ENCODE measurements at regions not wholly inside any gene's neighbourhood (a gene's known extent, or its start where the extent isn't known, plus 50 kb on each side); places are given as distances from the start of the nearest gene placed in this dataset.

GRCh38 chr12:24229031-24229700, 279.7 kb upstream of the SOX5 start:
- DNase-seq (ENCODE audit: low read depth in 2 of 2): peak in 1 of 2 donors; percentile 39

DNA sequence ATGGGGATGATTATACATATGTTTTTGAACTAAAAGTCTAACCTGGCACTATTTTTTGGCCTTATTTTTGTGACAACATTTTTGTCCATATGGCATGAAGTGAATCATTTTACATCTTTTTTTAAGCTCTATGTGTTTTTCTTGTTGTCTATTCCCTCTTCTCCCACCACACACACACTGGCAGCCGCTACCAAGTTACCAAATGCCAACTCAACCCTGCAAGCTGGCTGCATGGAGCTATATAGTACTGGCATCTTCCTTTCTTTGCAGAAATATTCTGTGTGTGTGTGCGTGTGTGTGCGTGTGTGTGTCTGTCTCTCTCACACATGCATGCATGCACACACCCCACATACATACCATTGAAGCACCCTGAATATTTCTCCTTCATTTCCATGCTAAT, 278.9 kb upstream of the SOX5 start:
- DNase-seq (ENCODE audit: low read depth in 2 of 2): no peak

GRCh38 chr12:24227551-24227950, 278.1 kb upstream of the SOX5 start:
- no peak for DNase-seq (ENCODE audit: low read depth in 2 of 2)

- peak; percentile 57 to 71 for DNase-seq (ENCODE audit: low read depth in 2 of 2)
Observed at GRCh38 chr12:24226745-24227350, 277.4 kb upstream of the SOX5 start.

DNA sequence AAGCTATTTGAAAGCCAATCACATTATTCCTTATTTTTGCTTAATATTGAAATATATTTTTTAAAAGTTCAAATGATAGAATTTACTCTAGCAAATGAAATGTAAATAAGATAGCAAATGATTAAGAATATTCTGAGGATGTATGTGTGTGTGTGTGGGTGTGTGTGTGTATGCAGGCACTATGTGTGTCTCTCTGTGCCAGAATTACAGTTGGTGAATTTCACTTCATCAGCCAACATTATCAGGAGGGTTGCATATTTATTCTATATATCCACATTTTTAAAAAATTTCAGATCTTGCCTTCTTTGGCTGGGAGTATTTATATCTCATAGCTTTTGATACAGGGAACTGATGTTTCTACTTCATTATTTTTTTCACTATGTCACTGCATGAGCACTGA, 274.9 kb upstream of the SOX5 start:
- DNase-seq (ENCODE audit: low read depth in 2 of 2): no peak

- no peak for DNase-seq (ENCODE audit: low read depth in 2 of 2)
Observed at GRCh38 chr12:24223926-24224325, 274.5 kb upstream of the SOX5 start.

DNA sequence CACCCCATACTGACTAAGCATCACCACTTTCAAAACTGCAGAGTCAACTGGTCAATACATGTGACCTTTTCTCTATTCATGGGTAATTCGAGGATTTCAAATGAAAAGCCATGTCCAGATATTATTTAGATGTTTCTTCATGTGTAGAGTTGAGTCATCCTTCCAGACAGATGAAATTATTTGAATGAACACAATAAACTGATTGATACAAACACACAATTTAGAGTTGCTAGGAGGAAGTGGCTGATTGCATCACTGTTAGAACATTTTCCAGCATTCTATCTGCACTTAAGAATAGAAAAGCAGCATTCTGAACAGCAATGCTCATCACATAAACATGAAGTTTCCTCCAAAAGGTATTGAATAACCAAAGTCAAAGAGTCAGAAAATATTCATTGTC, 273.5 kb upstream of the SOX5 start:
- DNase-seq (ENCODE audit: low read depth in 2 of 2): peak; percentile 2 to 29

DNA sequence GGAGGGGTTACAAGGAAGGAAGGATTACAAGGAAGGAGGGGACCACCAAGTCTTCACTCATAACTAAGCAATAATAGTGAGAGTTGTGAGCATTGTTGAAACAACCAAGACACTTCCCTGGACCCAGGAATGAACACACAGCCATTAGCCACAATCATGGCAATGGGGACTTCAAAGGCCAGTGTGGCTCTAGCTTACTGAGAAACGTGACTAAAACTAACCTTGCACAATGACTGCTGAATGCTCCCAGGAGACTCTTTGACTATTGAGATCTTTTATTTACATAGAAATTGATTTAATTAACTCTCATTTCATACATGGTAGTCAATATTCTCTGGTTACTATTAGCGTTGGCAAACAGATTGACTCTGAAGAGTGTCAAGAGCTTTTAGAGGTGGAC, 263.0 kb upstream of the SOX5 start:
- DNase-seq (ENCODE audit: low read depth in 2 of 2): no peak

- peak in 1 of 2 donors; percentile 38 for DNase-seq (ENCODE audit: low read depth in 2 of 2)
Observed at GRCh38 chr12:24206621-24207020, 257.2 kb upstream of the SOX5 start.

DNA sequence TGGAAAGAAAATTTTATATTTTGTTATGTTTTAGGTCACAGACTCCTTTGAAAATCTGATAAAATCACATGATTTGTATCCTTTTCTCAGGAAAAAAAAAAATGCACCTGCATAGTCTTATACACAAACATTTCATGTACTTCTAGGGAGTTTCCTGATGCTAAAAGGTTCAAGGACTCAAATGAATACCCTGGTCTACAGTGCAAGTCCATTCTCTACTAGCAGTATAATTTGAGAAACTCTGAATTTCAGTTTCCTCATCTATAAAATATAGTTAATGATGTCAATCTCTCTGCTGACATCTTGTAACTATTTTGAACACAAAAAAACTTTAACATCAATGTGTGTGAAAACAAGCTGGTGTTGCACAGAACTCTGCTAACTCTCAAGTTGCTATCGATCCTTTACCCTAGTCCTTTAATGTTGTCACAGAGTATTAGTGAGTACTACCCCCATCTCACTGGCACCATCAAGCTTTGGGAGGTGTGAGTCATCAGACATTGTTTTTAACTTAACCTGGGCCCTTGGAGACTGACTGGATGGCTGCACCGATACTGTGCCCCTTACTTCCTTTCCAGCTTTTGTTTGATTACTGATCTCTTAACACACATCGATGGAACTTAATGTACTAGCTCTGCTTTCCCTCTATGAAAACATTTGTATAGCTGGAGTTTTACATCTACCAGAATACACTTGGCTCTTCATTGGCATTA, 251.9 kb upstream of the SOX5 start:
- DNase-seq (ENCODE audit: low read depth in 2 of 2): peak in 1 of 2 donors; percentile 45

GRCh38 chr12:24200010-24200409, 250.5 kb upstream of the SOX5 start:
- DNase-seq (ENCODE audit: low read depth in 2 of 2): no peak

GRCh38 chr12:24198936-24199671, 249.6 kb upstream of the SOX5 start:
- peak in 1 of 2 donors; percentile 54 for DNase-seq (ENCODE audit: low read depth in 2 of 2)

DNA sequence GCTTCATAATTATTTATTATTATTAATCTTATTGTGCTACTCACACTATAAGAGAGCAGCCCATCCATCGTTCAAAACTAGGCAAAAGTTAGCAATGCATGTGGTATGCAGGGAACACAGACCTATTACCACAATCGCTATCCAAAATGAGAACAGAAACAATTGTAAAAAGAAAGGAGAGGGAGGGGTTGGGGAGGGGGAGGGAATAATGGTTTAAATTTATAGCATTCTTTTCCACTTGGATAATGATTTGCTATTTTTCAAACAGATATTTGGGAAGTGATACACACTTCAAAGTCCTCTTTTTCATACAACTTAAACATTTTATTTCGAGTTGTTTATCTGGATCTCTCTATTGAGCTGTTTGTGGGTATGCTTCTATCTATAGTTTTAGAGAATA, 248.6 kb upstream of the SOX5 start:
- DNase-seq (ENCODE audit: low read depth in 2 of 2): no peak

GRCh38 chr12:24197532-24197931, 248.1 kb upstream of the SOX5 start:
- no peak for DNase-seq (ENCODE audit: low read depth in 2 of 2)

DNA sequence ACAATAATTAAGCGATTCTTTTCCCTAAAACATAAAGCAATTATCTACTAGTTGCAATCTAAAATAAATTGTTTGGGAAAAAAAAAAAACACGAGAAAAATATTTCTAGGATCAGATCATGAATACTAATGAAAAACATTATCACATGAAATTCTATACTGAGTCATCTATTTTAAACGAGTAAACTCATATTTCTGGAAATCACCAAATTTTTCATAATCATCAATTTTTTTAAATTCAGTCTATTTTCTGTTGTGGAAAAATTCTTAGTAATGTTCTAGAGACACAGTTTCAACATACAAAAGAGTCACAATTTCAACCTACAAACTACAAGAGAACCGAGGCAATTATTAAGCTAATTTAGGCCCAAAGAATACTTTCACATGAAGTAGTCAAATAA, 245.6 kb upstream of the SOX5 start:
- DNase-seq (ENCODE audit: low read depth in 2 of 2): no peak

GRCh38 chr12:24191117-24191516, 241.6 kb upstream of the SOX5 start:
- no peak for DNase-seq (ENCODE audit: low read depth in 2 of 2)

DNA sequence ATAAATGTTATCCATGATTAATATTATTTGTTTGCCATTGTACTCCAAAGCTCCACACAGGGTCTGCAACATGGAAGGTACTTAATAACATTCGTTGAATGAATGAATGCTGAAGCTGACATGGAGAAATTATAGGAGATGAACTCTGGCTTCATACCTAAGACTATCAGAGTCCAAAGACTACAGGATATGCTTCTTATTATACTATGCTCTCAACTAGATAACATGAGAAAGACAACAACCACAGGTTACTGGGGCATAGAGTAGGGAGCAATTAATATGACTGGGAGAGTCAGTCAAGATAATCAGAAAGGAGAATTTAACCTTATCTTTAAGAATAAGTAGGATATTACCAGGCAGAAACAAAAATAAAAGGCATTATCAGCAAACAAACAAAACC, 236.3 kb upstream of the SOX5 start:
- no peak for DNase-seq (ENCODE audit: low read depth in 2 of 2)

DNA sequence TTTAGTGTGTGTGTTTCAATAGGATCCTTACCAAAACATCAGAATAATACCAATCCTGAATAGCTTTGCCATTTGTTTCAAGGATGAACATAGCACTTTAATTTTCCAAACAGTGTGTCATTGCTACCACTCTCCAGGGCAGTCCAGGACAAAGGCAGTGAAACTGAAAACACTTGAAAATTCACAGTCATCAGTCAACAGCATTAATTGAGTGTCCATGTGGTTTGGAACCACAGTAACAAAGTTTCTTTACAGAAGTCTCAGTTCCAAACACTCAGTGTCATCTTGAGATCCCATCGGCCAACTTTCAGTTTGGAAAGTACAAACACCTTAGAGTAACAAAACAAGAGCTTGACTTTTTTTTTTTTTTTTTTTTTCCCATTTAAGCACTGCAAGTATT, 228.4 kb upstream of the SOX5 start:
- no peak for DNase-seq (ENCODE audit: low read depth in 2 of 2)

GRCh38 chr12:24175929-24176328, 226.5 kb upstream of the SOX5 start:
- DNase-seq (ENCODE audit: low read depth in 2 of 2): no peak

- DNase-seq (ENCODE audit: low read depth in 2 of 2): no peak
Observed at GRCh38 chr12:24175284-24175683, 225.8 kb upstream of the SOX5 start.

DNA sequence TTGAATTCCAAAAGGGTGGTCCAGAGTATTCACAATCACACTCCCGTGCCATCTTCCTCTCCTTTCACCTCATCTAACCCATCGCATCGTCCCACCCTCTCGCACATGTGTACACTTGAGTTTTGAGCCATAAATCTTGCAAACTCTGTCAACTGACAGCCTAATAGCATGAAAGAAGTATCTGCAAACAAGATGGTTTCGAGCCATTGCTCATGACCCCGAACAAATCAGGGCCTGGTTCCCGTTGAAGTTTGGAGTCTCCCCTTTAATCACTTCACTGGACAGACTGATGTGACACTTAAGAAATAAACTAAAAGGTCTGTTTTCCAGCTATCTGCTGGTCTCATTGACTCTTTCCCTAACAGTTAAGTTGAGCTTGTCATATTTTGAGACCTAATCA, 223.6 kb upstream of the SOX5 start:
- DNase-seq (ENCODE audit: low read depth in 2 of 2): no peak

DNA sequence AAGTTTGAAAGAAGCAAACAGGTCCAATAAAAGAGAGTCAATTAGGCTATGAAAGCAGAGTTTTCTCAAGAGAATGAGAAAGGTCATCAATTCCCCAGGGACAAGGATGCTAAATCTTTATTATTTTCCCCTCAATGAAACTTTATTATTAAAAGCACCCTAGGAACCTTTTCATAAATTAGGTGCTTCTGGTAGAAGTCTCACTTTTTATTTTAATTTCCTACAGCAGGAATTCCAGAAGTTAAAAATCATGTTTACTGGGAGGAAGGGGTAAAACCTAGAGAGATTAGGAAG, 223.2 kb upstream of the SOX5 start:
- no peak for DNase-seq (ENCODE audit: low read depth in 2 of 2)
